K562 (cell line): ENCODE measurements at regions not wholly inside any gene's neighbourhood (a gene's known extent, or its start where the extent isn't known, plus 50 kb on each side); places are given as distances from the start of the nearest gene placed in this dataset.

Experiments used
- ATAC-seq: fragments of 200-7000 bp; cut with Tn5 transposase; 3 replicates; pipeline ENCODE4 v1.9.1; 2020; ENCODE audit warnings: moderate library complexity
- BruUV-seq: library from RNA; stranded (reverse); fragments of 400-500 nt; replicated peaks from 2 replicates; lab custom pipeline; 2021; lab: Mats Ljungman, UMichigan
- CTCF ChIA-PET: fragments of 300-600 bp; formaldehyde crosslinking; extraction: SDS; loops from one replicate; lab custom pipeline; 2021; ENCODE audit warnings: low intra/inter-chr PET ratio; lab: Yijun Ruan, JAX
- POLR2A ChIA-PET: fragments of 300-600, 350-650 bp; sonication (Branson Sonifier 250); formaldehyde crosslinking; extraction: SDS; loops from one replicate; lab custom pipeline; 2021; ENCODE audit warnings: antibody characterized with exemption, inconsistent platforms; lab: Yijun Ruan, JAX
- DNase-seq, 4 experiments: peaks; one replicate each; pipeline versions ENCODE4 v3.0.0 to v3.0.0-alpha.2; 2011 to 2018; ENCODE audit warnings: low spot score in 3 of 4, mixed read lengths in 3 of 4; ENCODE audit errors: extremely low read depth in 1 of 4
- FAIRE-seq: peaks from 2 replicates; lab custom pipeline; 2011; peaks lifted over from hg19 to GRCh38; lab: Jason Lieb, UNC
- H2AFZ ChIP-seq: 2 replicates; pipeline ENCODE4 v1.6.0; 2011; ENCODE audit warnings: low read depth, low read length, control low read depth, inconsistent platforms
- H3K27ac ChIP-seq: fragments of 200-600 bp; 3 replicates; pipeline ENCODE4 v1.8.0; 2011; ENCODE audit warnings: low read depth, mild to moderate bottlenecking, control low read depth, inconsistent platforms, low read length, moderate library complexity, mixed read lengths; ENCODE audit errors: extremely low read depth
- H3K27me3 ChIP-seq, 2 experiments: fragments of 300-600 bp in 1 of 2; 2 replicates in 1 of 2; 3 replicates in 1 of 2; pipeline versions ENCODE4 v1.6.0 to v1.8.0; 2011; ENCODE audit warnings: inconsistent platforms in 2 of 2, low read length in 2 of 2, mild to moderate bottlenecking in 1 of 2, mixed read lengths in 1 of 2, moderate library complexity in 1 of 2; ENCODE audit not compliant: control insufficient read depth in 2 of 2, insufficient read depth in 2 of 2
- H3K36me3 ChIP-seq: fragments of 300-600 bp; 3 replicates; pipeline ENCODE4 v1.8.0; 2011; ENCODE audit warnings: mild to moderate bottlenecking, low read length, inconsistent platforms; ENCODE audit not compliant: control insufficient read depth, insufficient read depth
- H3K4me1 ChIP-seq, 2 experiments: fragments of 200-600 bp in 1 of 2; replicated peaks in 1 of 2; 2 replicates in 1 of 2; 3 replicates in 1 of 2; pipeline versions ENCODE4 v1.5.1 to v1.8.0; 2011; ENCODE audit warnings: inconsistent platforms in 2 of 2, low read length in 2 of 2, mild to moderate bottlenecking in 1 of 2, mixed read lengths in 1 of 2, moderate library complexity in 1 of 2; ENCODE audit not compliant: control insufficient read depth in 2 of 2, insufficient read depth in 2 of 2
- H3K4me2 ChIP-seq: 2 replicates; pipeline ENCODE4 v1.6.1; 2011; ENCODE audit warnings: low read length, control low read depth, inconsistent platforms, mixed read lengths; ENCODE audit not compliant: insufficient read depth
- H3K4me3 ChIP-seq: fragments of 200-600 bp; sonication (generic), shearing (Covaris generic); 2 replicates; pipeline ENCODE4 v1.5.1; 2016; ENCODE audit warnings: control low read depth, inconsistent platforms
- H3K79me2 ChIP-seq: fragments of 200-600 bp; 3 replicates; pipeline ENCODE4 v1.8.0; 2011; ENCODE audit warnings: low read length, inconsistent platforms; ENCODE audit not compliant: control insufficient read depth, insufficient read depth
- H3K9ac ChIP-seq, 2 experiments: 2 replicates each; pipeline versions ENCODE4 v1.6.0 to v1.6.1; 2011; ENCODE audit warnings: low read depth in 2 of 2, low read length in 2 of 2, control low read depth in 1 of 2, inconsistent platforms in 1 of 2, mild to moderate bottlenecking in 1 of 2, mixed read lengths in 1 of 2; ENCODE audit not compliant: insufficient read depth in 1 of 2
- H3K9me1 ChIP-seq: one replicate; pipeline ENCODE4 v1.6.0; 2011; ENCODE audit warnings: inconsistent platforms, mild to moderate bottlenecking, low read length, moderate library complexity; ENCODE audit not compliant: control insufficient read depth, insufficient read depth
- H3K9me3 ChIP-seq: replicated peaks from 2 replicates; pipeline ENCODE4 v1.5.1; 2011; ENCODE audit warnings: low read depth, low read length, inconsistent platforms; ENCODE audit not compliant: control insufficient read depth, insufficient read depth
- H4K20me1 ChIP-seq: replicated peaks from 2 replicates; pipeline ENCODE4 v1.6.1; 2011; ENCODE audit warnings: low read length, inconsistent platforms, mixed read lengths; ENCODE audit not compliant: control insufficient read depth, insufficient read depth
- BRD4 ChIP-seq: fragments of 200-600 bp; sonication (generic); IDR thresholded peaks from 2 replicates; pipeline ENCODE4 v1.6.1; 2017; ENCODE audit warnings: inconsistent platforms
- CXXC5 ChIP-seq: fragments of 250-450 bp; sonication (Bioruptor Pico); IDR thresholded peaks from 2 replicates; pipeline ENCODE4 v1.8.0; 2022; ENCODE audit warnings: inconsistent platforms, mild to moderate bottlenecking, moderate library complexity
- ELF1 ChIP-seq: fragments of 200-800 bp; sonication (Bioruptor generic); IDR thresholded peaks from 2 replicates; pipeline ENCODE4 v1.6.1; 2016; ENCODE audit warnings: missing genetic modification characterization, missing compliant biosample characterization
- ESRRB ChIP-seq: fragments of 250-450 bp; sonication (Bioruptor Pico); IDR thresholded peaks from 2 replicates; pipeline ENCODE4 v1.5.0; 2020; ENCODE audit warnings: mild to moderate bottlenecking, moderate library complexity, borderline replicate concordance
- MCM2 ChIP-seq: fragments of 450-650 bp; IDR thresholded peaks from 2 replicates; pipeline ENCODE4 v1.6.1; 2017; ENCODE audit warnings: low read depth, mild to moderate bottlenecking
- NBN ChIP-seq: fragments of 450-650 bp; IDR thresholded peaks from 2 replicates; pipeline ENCODE4 v1.6.1; 2016; ENCODE audit warnings: low read depth, mild to moderate bottlenecking
- NONO ChIP-seq, 2 experiments: fragments of 200-400 bp in 1 of 2; fragments of 450-650 bp in 1 of 2; formaldehyde crosslinking in 1 of 2; IDR thresholded peaks; 2 replicates each; pipeline ENCODE4 v1.6.1; 2017; ENCODE audit warnings: low read depth in 2 of 2, mild to moderate bottlenecking in 2 of 2, moderate library complexity in 2 of 2, low read length in 1 of 2
- NR1H2 ChIP-seq: sonication (generic); formaldehyde crosslinking; IDR thresholded peaks from 2 replicates; pipeline ENCODE4 v1.4.0; 2020; ENCODE audit warnings: mild to moderate bottlenecking, missing genetic modification reagents
- PBX2 ChIP-seq, 2 experiments: IDR thresholded peaks in 1 of 2; conservative IDR thresholded peaks in 1 of 2; 2 replicates each; pipeline ENCODE4 v1.6.1; 2016; ENCODE audit warnings: low read depth in 2 of 2, mild to moderate bottlenecking in 1 of 2, missing compliant biosample characterization in 1 of 2, missing genetic modification characterization in 1 of 2, moderate library complexity in 1 of 2
- TCF3 ChIP-seq: sonication (generic); formaldehyde crosslinking; IDR thresholded peaks from 2 replicates; pipeline ENCODE4 v1.4.0; 2020; ENCODE audit warnings: mild to moderate bottlenecking, missing genetic modification reagents
- ZC3H4 ChIP-seq: sonication (generic); formaldehyde crosslinking; IDR thresholded peaks from 2 replicates; pipeline ENCODE4 v1.9.0; 2021; ENCODE audit warnings: missing genetic modification reagents, borderline replicate concordance
- ZNF263 ChIP-seq: sonication (generic); formaldehyde crosslinking; IDR thresholded peaks from 2 replicates; pipeline ENCODE4 v1.8.0; 2022; ENCODE audit warnings: mild to moderate bottlenecking, missing genetic modification reagents, borderline replicate concordance
- ZNF384 ChIP-seq: IDR thresholded peaks from 2 replicates; pipeline ENCODE4 v1.6.1; 2012; ENCODE audit warnings: low read depth, low read length, improper control_type of control experiment
- ZNF589 ChIP-seq: fragments of 200-800 bp; sonication (Bioruptor generic); IDR thresholded peaks from 2 replicates; pipeline ENCODE4 v1.6.1; 2016; ENCODE audit warnings: low read depth, missing genetic modification characterization, missing compliant biosample characterization
- WGBS: fragments of 100-300 bp; shearing (Covaris generic); methylation state at CpG from one replicate; pipeline ENCODE4 v1.1.6; 2016; ENCODE audit warnings: low coverage, mixed read lengths; ENCODE audit not compliant: insufficient coverage; ENCODE audit errors: missing lambda C conversion rate; 5-methylcytosine and 5-hydroxymethylcytosine counted together
- in situ Hi-C: fragments of 300-500 bp; cut with MboI; formaldehyde crosslinking; loops from 4 replicates; pipeline ENCODE4 v1.15.0; 2018; ENCODE audit warnings: inconsistent platforms, mixed read lengths
- intact Hi-C: fragments of 100-400 bp; cut with micrococcal nuclease; formaldehyde crosslinking; loops from 2 replicates; pipeline ENCODE4 v1.14.2; 2022

- TF ChIP-seq PBX2 (CRISPR knock-in tag; IDR thresholded peaks at IDR 0.05; ENCODE audit: low read depth) (no peak), PBX2 (tag; conservative IDR thresholded peaks at IDR 0.05; ENCODE audit: low read depth) (no peak), NONO (IDR thresholded peaks at IDR 0.05; ENCODE audit: low read depth in 2 of 2, low read length in 1 of 2) (no peak), ELF1 (tag) (peak; percentile 47; the same call in 1 of the 2 replicates), ZNF589 (no peak)
Observed at GRCh38 chr2:64773461-64774118, 119.9 kb upstream of the SERTAD2 start (continued).

- no peak overlapping the region for H3K4me3 ChIP-seq
- POLR2A ChIA-PET: no interaction called here
- H3K9me3 ChIP-seq: no peaks in the 10 kb centered on the region
- no peaks in the 10 kb centered on the region for H4K20me1 ChIP-seq
- H3K9me1 ChIP-seq: no peaks in the 10 kb centered on the region
- no peak for FAIRE-seq
- no peak for ATAC-seq
- intact Hi-C loops: no loop called here
- no peak overlapping the region for H3K9ac ChIP-seq
- no peaks in the 10 kb centered on the region for H3K79me2 ChIP-seq
- in situ Hi-C loops: no loop called here
- no peak overlapping the region for H2AFZ ChIP-seq
- H3K36me3 ChIP-seq: no peaks in the 10 kb centered on the region
- DNase-seq: no peak
- H3K4me1 ChIP-seq: peaks cover 3 to 6% of the 10 kb centered on the region in 2 experiments; a peak in 2 of 5 replicates
- WGBS: 14% methylated on average over 3 of the region's 3 CpGs
- no peak overlapping the region for H3K27ac ChIP-seq
- no peaks in the 10 kb centered on the region for H3K27me3 ChIP-seq
- no peak overlapping the region for H3K4me2 ChIP-seq
- TF ChIP-seq NBN: no peak
- no peak for TF ChIP-seq MCM2
- no peak for TF ChIP-seq NR1H2
- no peak for TF ChIP-seq ESRRB (CRISPR knock-in tag)
- TF ChIP-seq ZC3H4 (CRISPR knock-in tag): no peak
- TF ChIP-seq BRD4: no peak
- no peak for TF ChIP-seq CXXC5 (CRISPR knock-in tag)
- TF ChIP-seq ZNF263 (CRISPR knock-in tag): no peak
- TF ChIP-seq TCF3 (CRISPR knock-in tag): no peak
- no peak for TF ChIP-seq ZNF384
- CTCF ChIA-PET: no interaction called here
- no TSS peak for BruUV-seq
Observed at GRCh38 chr2:64777841-64778240, 124.1 kb upstream of the SERTAD2 start.
